ENCODE measurements at regions not wholly inside any gene's neighbourhood (a gene's known extent, or its start where the extent isn't known, plus 50 kb on each side); places are given as distances from the start of the nearest gene placed in this dataset.
A peak's percentile ranks its signal among the peaks of the same experiment; 100 is the strongest.
"Not testable (repeated sequence)": the region's sequence is repeated elsewhere in the genome, so short reads cannot be mapped to it uniquely, and the experiment has no call there.

GRCh38 chr17:45585794-45586650 lies 95.5 kb upstream of the PLEKHM1 start:
- DNase-seq (ENCODE audit: low read depth in 3 of 3), result peak in 1 of 3 experiments; percentile 16

GRCh38 chr17:45586651-45586934 lies 96.1 kb upstream of the PLEKHM1 start:
- DNase-seq (ENCODE audit: low read depth in 3 of 3), result not testable (repeated sequence)

GRCh38 chr17:45592433-45592923 lies 102.0 kb upstream of the PLEKHM1 start:
- DNase-seq (ENCODE audit: low read depth in 3 of 3), result peak; percentile 51 to 79 (median 68)

- not testable (repeated sequence) for DNase-seq (ENCODE audit: low read depth in 3 of 3)
These were observed 105.8 kb upstream of the PLEKHM1 start for GRCh38 chr17:45596347-45596746.

- not testable (repeated sequence) for DNase-seq (ENCODE audit: low read depth in 3 of 3)
These were observed 109.8 kb upstream of the PLEKHM1 start for GRCh38 chr17:45600052-45601012.

- not testable (repeated sequence) for DNase-seq (ENCODE audit: low read depth in 3 of 3)
These were observed 110.5 kb upstream of the PLEKHM1 start for GRCh38 chr17:45601013-45601412.

GRCh38 chr17:45601605-45602539 lies 111.4 kb upstream of the PLEKHM1 start:
- not testable (repeated sequence) for DNase-seq (ENCODE audit: low read depth in 3 of 3)

GRCh38 chr17:45605751-45606150 lies 115.2 kb upstream of the PLEKHM1 start:
- DNase-seq (ENCODE audit: low read depth in 3 of 3), result not testable (repeated sequence)

GRCh38 chr17:45619984-45620405 lies 129.5 kb upstream of the PLEKHM1 start:
- peak; percentile 67 to 89 (median 76) for DNase-seq (ENCODE audit: low read depth in 3 of 3)

DNA sequence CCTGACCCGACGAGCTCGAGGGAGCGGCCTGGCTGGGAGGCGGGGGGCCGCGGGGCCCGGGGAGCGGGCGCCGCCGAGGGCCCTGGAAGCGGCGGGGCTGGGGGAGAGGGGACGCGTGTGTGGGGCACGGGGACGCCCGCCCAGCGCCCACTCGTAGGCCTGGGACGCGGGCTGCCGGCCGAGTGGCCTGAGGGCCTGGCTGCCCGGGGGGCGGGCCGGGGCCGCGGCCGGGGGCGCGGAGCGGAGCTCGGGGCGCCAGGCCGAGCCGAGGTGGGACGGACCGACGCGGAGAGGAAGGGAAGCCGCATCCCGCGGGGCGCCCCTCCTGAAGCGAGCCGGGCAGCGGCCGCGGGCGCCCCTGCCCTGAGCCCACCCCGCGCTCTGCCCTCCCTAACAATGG lies 129.9 kb upstream of the PLEKHM1 start:
- DNase-seq (ENCODE audit: low read depth in 3 of 3), result not testable (repeated sequence)

DNA sequence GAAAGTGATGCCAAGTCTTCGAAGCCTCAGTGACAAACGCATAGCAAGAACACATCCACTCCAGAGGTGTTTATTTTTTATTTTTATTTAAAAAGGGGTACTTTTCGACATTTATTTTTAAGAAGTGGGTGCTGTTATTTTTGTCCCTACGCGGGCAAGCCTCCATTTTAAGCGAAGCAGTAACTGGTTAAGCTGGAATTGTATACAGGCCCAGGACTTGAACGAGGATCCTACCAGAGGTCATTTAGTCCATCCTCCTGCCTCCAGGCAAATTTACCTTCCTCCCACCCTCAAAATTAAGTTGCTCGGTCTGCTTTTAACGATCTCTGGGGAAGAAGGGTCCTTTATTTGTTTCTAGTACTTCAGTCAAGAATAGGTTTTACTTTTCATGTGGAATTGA lies 130.6 kb upstream of the PLEKHM1 start:
- not testable (repeated sequence) for DNase-seq (ENCODE audit: low read depth in 3 of 3)

DNA sequence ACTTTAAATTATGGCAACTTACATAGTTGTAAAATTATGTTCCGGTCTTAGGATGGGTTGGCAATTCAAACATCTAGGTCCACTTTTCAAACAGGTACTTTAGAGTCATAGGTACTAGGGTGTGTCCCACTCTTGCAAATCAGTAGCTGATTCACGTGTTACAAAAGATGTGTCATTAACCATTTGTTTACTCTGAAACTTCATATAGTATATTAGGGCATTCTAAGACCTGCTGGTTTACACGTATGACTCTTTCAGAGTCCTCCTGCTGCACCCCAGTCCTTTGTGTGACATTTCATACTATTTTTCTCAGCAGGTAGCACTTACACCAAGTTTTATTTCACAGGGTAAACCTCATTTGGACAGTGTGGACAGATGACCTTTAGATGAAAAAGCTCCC lies 131.8 kb upstream of the PLEKHM1 start:
- not testable (repeated sequence) for DNase-seq (ENCODE audit: low read depth in 3 of 3)

DNA sequence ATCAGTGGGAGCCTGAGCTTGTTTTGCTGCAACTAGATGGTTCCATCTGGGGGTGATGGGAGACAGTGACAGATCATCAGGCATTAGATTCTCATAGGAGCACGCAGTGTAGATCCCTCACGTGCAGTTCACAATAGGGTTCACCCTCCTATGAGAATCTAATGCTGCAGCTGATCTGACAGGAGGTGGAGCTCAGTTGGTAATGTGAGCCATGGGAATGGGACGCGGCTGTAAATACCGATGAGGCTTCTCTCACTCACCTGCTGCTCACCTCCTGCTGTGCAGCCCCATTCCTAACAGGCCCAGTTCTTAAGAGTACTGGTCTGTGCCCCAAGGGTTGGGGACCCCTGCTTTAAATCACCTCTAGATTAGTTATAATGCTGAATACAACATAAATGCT lies 137.5 kb upstream of the PLEKHM1 start:
- no peak for DNase-seq (ENCODE audit: low read depth in 3 of 3)

DNA sequence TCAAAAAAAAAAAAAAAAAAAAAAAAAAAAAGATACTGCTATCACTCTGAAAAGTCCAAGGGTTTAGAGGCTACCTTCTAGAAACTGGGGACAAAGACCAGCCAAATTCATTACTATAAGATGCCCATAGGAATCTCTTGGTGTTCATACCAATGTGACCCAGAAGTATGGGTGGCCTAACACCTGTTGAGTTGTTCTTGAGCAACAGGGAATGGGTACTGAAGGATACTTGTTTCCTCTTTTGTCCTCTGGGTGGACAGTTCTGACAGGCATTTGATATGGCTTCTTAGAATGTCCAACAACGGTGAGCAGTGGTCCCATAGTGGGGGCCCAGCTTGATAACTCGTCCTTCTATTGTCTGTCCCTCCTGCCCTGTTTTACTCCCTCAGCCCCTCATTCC lies 141.4 kb upstream of the PLEKHM1 start:
- DNase-seq (ENCODE audit: low read depth in 3 of 3), result no peak

GRCh38 chr17:45639297-45639849 lies 144.7 kb upstream of the CRHR1 start:
- DNase-seq (ENCODE audit: low read depth in 3 of 3), result no peak

- peak; percentile 51 to 66 (median 60) for DNase-seq (ENCODE audit: low read depth in 3 of 3)
These were observed 143.8 kb upstream of the CRHR1 start for GRCh38 chr17:45640141-45640850.

- DNase-seq (ENCODE audit: low read depth in 3 of 3), result no peak
These were observed 142.6 kb upstream of the CRHR1 start for GRCh38 chr17:45641541-45641940.

- no peak for DNase-seq (ENCODE audit: low read depth in 3 of 3)
These were observed 140.5 kb upstream of the CRHR1 start for GRCh38 chr17:45643591-45643990.

GRCh38 chr17:45644637-45645036 lies 139.5 kb upstream of the CRHR1 start:
- not testable (repeated sequence) for DNase-seq (ENCODE audit: low read depth in 3 of 3)

- no peak for DNase-seq (ENCODE audit: low read depth in 3 of 3)
These were observed 138.8 kb upstream of the CRHR1 start for GRCh38 chr17:45645330-45645729.

Measured in stimulated activated CD4-positive, alpha-beta T cell treated with anti-CD3 and anti-CD28 coated beads, TNF-alpha, amount 100 ng/mL, for 24 hours (primary cell).